Suppressor macrophage treated with lipopolysaccharide for 4 hours (primary cell): ENCODE measurements at regions not wholly inside any gene's neighbourhood (a gene's known extent, or its start where the extent isn't known, plus 50 kb on each side); places are given as distances from the start of the nearest gene placed in this dataset.

Experiments used
- DNase-seq: peaks from one replicate; pipeline ENCODE4 v3.0.0-alpha.2; 2020

DNA sequence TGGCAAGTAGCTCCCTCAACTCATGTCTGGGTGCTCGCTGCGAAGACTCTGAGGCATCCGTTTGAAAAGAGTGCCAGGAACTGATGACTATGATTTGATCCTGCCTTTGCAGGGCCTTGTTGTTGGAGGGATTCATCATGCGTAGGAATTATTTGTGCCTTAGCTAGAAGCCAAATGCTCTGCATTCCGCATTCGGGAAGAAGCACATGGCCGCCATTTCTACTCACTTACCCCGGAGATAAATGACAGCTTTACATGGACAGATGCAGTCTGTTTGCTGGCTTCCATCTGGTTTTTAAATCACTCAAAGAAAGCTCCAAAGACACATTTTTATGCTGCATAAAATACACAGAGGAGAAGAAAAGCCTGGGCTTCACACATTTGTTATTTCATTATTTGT is 363.3 kb upstream of the CDH4 start:
- DNase-seq = no peak

DNA sequence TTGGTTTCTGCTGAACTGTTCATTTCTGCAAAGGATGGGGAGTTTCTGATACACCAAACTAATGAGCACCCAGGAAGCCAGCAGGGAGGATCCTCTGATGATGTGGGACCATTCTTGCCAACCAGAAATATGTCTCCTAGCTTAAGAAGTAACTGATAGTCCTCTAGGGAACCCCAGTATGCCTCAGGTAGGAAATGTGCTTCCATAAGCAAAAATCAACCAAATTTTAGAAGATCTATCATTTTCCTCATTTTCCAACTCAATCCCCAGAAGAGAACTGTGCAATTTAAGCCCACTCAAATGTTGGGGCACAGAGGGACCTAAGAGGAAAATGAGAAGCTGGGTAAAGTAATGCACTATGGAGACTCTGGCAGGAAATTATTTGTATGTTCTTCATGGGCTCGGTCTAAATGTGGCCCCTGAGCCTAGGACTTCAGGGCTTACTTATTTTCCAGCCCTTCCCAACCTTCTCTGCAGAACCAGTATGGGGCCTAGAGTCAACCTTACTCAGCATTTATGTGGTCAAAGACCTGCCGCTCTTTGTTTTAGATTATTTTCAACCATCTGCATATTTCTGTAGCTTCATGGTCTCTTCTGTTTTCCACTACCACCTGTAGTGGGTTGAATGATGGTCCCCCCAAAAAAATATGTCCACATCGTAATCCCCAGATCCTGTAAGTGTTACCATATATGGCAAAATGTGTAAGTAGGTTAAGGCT is 359.8 kb upstream of the CDH4 start:
- DNase-seq = no peak

DNA sequence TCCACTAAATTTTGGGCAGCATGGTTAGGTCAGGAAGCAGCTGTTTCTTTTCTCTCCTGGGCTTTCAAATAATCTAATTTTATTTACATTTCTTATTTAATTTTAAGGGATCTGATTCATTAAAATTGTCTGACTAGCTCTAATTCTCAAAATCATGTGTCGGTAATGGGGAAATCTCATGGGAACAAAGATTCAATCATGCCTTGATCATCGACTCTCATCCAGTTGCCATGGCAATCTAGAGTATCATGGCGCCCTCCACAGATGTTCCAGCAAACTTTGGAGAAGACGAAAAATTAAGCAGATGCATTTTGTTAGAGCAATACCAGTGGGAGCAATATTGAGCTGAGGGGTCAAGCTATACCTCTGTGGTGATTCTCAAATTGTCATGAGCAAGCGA is 358.0 kb upstream of the CDH4 start:
- DNase-seq = no peak

DNA sequence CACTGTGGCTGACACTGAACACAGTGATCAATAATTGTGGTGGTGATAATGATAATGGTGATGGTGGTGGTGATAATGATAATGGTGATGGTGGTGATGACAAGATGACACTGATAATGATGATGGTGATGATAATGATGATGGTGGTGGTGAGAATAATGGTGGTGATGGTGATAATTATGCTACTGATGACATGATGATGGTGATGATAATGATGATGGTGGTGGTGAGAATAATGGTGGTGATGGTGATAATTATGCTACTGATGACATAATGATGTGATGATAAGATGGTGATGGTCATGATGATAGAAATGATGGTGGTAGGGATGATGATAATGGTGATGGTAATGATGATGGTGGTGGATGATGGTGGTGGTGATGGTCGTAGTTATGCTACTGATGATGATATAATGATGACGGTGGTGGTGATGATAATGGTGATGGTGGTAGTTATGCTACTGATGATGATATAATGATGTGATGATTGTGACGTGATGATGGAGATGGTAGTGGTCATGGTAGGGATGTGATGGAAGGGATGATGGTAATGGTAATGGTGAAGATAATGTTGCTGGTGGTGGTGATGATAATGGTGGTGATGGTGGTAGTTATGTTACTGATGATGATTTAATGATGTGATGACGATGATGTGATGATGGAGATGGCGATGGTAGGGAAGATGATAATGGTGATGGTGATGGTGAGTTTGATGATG is 356.5 kb upstream of the CDH4 start:
- no peak for DNase-seq

DNA sequence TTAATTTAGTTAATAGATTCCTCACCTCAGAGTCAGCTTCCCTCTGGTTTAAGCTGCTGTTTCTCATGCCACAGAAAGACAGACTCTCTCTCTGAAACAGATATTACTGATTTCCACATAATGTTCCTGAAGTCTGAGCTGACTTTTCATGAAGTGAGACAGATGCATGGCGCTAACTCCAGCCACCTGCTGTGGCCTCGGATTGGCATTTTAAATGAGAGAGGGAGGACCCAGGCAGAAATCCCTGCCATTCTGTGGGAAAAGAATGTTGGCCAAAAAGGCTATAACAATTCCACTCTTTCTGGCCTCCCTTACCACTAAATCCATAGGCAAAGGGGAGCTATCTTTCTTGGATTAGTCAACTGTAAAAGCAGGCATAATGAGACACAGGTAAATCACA is 354.1 kb upstream of the CDH4 start:
- DNase-seq = no peak

DNA sequence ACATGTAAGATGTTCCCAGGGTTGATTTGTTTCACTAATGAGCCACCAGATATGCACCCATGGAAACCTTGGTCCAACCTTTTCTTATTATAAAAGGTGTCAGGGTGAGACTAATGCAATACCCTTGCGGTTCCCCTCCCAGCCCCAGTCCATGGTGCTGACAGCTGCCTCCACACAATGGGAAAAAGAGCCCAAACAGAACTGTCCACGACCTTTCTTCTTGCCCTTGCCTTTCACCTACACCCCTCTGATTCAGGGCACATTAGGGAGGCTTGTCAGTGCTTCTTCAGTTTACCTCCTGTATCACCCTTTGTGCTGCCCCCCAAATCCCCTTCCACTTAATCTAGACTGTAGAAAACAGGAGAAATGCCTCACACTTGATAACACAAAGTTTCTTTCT is 352.7 kb upstream of the CDH4 start:
- DNase-seq = no peak

DNA sequence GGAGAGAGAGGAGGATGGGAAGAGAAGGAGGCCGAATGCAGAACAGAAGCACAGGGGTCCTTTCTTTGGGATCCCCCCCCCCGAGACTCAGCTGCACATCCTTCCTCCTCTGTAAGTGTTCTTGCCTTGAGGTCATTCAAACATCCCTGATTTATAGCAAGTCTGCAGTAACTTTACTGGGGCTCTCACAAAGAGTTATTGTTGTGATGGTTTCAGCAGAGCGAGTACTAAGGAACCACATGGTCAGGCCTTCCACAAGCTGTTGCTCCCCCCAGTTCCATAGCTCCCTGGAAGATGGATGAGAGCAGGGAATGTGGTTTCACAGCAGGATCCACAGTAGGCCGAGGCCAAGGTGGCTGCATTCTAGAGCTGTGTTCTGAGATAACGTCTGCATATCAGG is 351.4 kb upstream of the CDH4 start:
- DNase-seq = no peak

DNA sequence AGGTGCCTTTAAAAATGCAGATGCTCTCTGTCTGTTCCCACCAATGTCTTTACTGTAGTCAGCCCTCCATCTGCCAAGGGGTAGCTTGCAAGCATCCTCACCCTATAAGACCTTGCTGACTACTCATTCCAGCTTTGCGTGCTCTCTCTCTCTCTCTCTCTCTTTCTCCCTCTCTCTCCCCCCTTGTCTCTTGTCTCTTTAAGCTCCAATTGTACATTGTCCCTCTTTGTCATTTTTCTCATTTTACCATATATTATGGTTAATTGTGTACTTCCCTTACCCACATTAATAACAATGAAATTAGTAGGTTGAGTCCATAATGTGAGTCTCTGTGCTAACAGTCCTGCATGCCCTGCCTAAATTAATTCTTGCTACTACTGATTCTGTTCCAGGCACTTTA is 350.2 kb upstream of the CDH4 start:
- no peak for DNase-seq

DNA sequence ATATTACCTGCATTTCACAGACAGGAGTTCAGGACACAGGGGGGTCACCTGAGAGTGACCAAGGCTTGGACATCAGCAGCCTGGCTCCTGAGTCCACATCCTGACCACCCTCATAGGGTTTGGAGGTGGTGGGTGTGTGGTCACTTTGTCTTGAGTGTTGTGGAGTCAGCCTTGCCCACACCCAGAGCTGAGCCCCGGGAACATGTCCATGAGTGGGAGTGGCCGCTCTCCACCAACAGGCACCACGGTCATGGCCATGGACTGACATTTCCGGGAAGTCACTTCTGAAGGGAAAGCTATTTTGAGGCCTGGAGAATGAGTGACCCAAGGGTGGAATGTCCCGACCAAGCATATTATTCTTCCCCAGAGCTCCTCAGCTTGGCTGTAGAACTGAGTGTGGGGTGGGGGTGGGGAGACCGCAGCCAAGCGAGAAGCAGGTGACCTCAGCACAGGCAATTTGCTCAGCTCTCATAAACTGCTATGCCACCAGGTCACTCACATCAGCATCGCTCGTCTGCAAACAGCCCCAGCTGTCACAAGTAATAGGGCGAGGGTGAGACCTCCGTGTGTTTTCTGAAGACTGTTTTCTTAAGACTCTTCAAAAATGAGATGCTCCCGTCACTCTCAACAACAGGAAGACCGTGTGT is 348.6 kb upstream of the CDH4 start:
- no peak for DNase-seq

DNA sequence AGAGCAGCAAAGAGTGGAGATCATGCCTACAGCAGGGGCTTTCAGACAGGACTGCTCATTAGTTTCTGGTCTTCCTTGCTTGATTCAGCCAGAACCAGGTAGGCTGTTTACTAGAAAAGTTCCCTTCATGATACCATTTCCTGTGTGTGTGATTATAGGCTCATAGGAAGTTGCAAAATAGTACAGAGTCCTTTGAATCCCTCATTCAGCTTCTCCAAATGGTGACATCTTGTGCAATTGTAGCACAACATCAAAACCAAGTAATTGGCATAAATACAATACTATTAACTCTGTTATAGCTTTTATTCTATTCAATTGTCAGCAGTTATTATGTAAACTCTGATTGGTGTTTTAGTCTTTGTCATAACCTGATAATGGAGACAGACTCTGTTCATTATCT is 347.3 kb upstream of the CDH4 start:
- DNase-seq = no peak

DNA sequence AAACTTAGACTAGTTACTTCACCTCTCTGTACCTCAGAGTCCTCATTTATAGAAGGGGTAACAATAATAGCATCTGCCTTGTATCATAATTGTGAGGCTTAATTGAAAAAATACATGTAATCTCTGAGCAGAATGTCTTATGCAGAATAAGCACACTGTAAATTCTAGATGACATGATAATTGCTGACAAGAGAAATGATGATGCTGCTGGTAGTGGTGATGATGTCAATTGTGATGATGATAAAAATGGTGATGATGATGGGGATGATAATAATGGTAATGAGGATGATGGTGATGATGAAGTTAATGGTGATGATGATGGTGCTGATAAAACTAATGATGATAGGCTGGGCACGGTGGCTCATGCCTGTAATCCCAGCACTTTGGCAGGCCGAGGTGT is 346.1 kb upstream of the CDH4 start:
- DNase-seq = no peak

DNA sequence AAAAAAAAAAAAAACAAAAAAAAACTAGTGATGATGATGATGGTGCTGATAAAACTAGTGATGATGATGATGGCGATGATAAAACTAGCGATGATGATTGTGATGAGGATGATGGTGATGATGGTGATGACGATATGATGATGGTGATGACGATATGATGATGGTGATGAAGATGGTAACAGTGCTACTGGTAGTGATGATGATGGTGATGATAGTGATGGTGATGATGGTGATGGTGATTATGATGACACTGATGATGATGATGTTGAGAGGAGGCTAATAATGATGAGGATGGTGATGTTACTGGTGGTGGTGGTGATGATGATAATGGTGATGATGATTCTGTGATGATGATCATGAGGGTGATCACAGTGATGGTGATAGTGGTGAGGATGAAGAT is 345.5 kb upstream of the CDH4 start:
- DNase-seq = no peak

DNA sequence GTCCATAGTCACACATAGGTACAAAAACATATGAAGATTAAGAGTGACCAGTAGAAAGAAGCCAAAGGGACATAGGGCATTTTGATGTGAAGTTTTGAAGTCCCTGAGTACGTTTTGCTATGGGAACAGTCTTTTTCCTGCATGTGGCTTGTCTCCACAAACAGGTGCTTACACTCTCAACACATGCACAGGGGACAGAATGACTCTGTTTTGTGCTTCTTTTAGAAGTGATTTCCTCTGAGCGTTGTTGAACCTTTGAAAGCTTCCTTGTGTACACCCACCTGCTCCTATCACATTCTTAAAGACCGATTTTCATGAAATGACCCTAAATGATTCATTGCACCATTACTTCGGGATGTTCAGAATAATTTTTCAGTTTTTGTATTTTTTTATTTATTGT is 338.8 kb upstream of the CDH4 start:
- no peak for DNase-seq

DNA sequence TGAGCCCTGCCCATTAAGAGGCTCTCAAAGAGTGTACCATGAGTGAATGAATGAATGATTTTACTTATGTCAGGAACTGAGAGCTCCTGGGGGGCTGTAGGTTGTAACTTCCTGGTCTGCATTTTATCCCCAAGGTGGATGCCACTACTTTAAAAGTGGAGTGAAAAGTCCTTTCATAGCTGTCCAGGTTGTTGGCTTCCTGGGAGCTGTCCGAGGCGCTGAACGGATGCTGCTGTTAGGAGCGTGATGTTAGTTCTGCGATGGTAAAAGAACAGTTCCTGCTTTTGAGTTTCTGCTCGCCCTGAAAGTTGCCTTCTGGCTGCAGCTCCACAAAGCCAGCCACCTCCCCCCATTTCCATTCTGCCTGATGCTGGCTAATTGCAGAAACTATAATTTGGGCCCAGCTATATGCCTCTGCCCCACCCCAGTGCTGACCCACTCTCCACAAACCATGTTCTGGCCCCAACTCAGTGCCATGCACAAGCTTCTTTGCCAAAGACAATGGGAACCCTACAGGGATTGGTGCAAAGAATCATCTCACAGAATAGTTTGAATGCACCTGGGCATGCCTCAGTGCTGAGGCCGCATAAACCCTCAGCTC is 330.9 kb upstream of the CDH4 start:
- no peak for DNase-seq

DNA sequence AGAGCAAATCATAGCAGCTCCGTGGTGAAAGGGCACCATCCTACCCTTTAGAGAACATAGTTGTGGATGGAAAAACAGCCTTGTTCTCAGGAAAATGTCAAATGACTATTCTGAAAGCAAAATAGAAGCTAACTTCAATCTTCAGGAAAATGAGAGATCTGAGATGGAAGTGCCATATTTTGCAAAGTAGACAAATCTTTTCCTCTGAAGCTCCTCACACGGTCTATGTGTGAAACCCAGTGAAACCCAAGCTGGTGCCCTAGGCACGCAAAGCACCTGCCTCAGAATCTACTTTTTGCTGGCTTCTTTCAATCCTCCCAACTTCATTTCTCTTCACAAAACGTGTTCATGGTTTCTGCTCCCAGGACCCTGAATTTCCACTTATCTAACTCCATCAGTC is 325.2 kb upstream of the CDH4 start:
- no peak for DNase-seq

DNA sequence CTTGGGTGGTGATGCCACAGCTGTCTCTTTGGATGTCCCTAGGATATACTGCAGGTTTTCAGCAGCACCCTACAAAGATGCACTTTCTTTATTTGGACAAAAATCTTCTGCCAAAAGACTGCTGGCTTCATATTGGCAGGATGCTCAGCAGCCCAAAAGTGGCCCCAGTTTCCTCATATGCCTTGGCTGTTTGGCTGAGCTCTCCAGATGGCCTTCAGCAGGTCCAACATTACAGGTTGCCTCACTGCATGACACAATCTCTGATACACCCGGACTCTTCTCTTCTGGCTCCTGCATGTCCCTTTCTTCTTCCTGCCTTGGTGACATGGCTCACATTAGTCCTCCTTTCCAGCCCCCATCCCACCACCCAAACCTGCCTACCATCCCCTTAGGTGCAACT is 323.7 kb upstream of the CDH4 start:
- DNase-seq = no peak

DNA sequence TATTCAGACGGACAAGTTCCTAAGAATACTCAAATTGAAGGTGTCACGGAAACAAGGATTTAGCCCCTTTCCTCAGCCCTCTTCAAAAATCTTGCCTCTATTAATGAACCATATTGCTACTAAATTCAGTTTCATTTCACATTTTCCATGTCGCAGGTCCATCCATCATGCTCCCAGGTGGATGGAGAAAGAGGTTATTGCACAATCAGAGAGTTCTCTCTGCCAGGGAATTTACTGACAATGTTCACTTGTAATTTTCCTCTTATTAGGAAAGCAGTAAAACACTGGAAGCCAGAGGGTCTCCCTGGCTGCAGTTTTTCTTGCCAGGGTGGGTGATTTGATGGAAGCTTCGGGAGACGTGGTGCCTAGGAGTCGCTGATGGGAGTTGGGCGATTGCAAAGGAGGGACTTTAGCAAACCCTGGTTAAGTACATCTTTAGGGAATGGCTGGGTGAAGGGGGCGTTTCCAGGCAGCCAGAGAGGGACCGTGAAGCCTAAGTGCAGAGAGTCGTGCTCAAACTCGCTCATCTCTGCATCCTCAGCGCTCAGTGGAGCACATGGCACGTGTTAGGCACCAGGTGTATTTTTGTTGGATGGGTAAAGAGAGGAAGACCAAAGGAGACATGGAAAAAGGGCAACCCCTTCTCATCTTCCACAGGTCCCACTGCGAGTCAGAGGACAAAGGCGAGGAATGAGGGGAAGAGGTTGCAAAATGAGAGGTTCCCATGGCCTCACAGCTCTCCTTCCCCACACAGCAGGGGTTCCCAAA is 321.9 kb upstream of the CDH4 start:
- no peak for DNase-seq

DNA sequence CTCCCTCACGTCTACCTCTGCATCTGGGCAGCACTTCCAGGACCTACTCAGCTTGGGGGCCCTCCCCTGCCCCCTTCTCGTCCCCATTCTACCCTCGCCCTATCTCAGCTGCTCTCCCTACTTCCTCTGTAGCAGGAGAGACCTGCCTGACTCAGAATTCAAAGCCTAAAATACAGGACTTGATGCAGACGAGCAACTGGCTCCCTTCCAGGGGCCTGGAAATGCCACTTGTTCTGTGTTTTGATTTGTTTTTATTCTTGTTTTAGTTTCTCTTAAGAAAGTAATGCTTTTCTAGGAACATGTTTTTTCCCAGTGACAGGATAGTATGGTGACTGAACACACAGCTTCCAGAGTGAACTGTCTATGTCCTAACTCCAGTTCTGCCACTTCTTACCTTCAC is 320.4 kb upstream of the CDH4 start:
- no peak for DNase-seq

DNA sequence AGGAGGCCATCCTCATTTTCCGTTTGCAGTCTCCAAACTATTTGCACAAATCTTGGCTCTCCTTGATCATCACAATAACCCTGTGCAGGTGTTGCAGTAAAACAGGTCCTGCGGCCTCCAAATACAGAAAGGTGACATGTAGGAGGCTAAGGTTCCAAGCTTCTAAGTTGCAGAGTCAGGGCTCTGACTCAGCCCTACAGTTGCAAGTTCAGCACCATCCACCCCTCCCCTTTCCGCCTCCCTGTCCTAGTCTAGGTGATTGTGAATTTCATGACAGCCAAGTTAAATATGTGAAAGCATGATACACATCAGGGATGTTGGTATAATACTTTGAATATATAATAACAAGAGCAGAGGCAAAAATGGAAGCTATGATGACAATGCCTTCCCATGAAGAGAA is 317.3 kb upstream of the CDH4 start:
- DNase-seq = no peak

DNA sequence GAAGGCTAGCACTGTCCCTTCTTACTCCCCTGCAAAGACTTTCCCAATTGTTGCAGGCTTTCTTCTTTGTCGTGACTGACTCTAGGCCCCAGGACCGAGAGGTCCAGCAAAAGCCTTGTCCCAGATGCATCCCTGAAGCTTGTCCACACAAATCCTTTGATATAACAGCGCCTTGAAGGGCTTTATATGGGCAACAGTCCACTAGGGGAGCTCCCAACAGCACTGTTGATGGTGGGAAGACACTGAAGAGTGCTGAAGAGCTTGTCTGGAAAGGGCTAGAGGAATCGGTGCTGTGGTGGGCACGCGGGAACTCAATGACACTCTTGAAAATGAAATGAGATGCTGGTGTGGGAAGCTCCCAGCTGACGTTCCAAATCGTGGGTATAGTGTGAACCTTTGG is 316.1 kb upstream of the CDH4 start:
- DNase-seq = no peak

DNA sequence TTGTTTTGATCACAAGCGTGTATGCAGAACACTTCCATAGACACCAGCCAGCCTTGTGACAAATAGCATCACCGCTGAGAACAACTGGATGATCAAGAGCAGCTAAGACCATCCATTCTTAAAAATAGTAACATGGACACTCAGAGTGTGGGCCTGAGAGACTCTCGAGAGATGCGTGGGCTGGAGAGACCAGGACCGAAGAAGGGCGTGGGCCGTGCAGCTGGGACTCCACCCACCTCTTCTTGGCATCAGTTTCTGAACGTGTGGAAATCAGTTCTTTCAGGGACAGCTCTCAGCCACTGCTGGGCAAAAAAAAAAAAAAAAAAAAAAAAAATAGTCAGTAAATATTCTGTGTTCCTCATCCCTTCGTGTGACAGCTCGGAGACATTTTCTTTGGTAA is 314.5 kb upstream of the CDH4 start:
- DNase-seq = no peak

DNA sequence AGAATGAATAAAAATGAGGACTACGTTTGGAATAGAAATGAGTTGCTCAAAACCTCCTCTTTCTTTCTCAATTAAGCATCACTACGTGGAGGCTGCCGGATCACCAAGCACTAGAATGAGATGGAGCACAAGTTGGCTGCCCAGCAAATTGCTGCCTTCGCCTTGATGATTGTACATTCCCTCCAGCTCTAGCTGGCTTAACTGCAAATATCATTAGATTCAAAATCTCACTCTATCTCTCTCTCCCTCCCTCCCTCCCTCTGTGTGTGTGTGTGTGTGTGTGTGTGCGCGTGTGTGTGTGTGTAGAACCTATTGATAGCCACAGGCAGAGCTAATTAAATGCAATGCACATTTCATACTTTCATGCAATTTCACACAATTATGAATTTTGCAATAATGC is 310.7 kb upstream of the CDH4 start:
- no peak for DNase-seq

DNA sequence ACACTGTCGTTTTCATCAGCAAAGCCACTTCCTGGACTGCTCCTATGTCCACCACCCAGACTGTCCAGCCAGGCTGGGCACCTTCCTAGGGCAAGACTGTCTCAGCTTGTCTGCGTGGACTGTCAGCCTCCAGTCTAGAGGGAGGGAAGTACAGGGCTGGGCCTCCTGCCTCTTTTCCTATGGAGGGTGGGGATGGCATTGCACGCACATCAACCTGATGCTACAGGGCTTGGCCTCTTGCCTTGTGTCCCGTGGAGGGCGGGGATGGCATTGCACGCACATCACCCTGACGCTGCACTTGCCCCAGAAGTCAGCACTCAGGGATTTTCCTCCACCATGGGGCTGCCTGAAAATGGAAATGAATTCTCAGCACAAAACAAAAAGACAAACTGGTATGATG is 304.2 kb upstream of the CDH4 start:
- DNase-seq = no peak
